ENCODE measurements at regions not wholly inside any gene's neighbourhood (a gene's known extent, or its start where the extent isn't known, plus 50 kb on each side); places are given as distances from the start of the nearest gene placed in this dataset.

DNA sequence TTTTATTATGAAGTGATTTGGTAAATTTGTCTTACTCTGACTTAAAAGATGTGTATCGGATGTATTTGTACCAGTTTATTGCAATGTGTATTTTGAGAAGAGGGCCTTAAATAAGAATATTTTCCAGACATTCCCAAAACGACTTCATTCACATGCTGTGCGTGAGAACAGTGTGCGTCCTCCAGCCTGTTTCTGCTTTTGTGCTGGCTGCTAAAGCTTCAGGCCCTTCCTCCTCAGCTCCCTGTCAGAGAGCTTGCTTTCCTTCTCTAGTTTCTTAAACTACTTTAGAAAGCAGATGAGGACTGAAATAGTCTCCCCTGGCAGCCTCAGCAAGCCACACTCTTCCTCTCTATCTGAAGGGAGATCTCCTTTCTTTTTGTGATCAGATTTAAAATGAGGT, 157.8 kb downstream of the SAMD5 start:
- Histone ChIP-seq H3K36me3 (ENCODE audit: control insufficient read depth, insufficient read depth, low read length) (no peaks in the 10 kb centered on the region), H3K9ac (ENCODE audit: low read depth, low read length) (no peak overlapping the region), H3K23ac (ENCODE audit: low read depth, low read length) (no peak overlapping the region), H3K79me1 (ENCODE audit: low read depth in 1 of 2, low read length in 2 of 2) (no peaks in the 10 kb centered on the region), H2AFZ (replicated peaks; ENCODE audit: low read length, poor library complexity) (no peak overlapping the region), H3K9me3 (ENCODE audit: control insufficient read depth, insufficient read depth, low read length) (no peaks in the 10 kb centered on the region; the same call in 1 of the 2 replicates), H3K18ac (ENCODE audit: low read depth, low read length) (no peak overlapping the region), H2BK120ac (ENCODE audit: low read depth, low read length) (no peak overlapping the region), H3K4me2 (ENCODE audit: low read depth, low read length) (no peak overlapping the region), H3K9me1 (ENCODE audit: insufficient read depth, low read length) (no peaks in the 10 kb centered on the region), H4K20me1 (ENCODE audit: insufficient read depth, low read length) (no peaks in the 10 kb centered on the region), H4K91ac (ENCODE audit: insufficient read depth, low read depth, low read length) (no peak overlapping the region), H3K27me3 (ENCODE audit: control insufficient read depth, insufficient read depth, low read length) (no peaks in the 10 kb centered on the region), H2BK20ac (ENCODE audit: low read depth, low read length) (no peak overlapping the region), H4K5ac (ENCODE audit: low read depth, low read length) (no peak overlapping the region), H3K4me3 (ENCODE audit: insufficient read depth, low read depth, low read length) (no peak overlapping the region), H2BK5ac (ENCODE audit: low read depth, low read length, poor library complexity, severe bottlenecking) (no peak overlapping the region), H3K4ac (ENCODE audit: low read depth, low read length) (no peak overlapping the region), H3K14ac (replicated peaks; ENCODE audit: low read depth, low read length) (no peak overlapping the region), H3K56ac (ENCODE audit: extremely low read depth, insufficient read depth, low read length) (no peak overlapping the region), H2AK9ac (replicated peaks; ENCODE audit: low read depth, low read length, poor library complexity) (no peak overlapping the region), H4K8ac (ENCODE audit: low read depth in 2 of 2, low read length in 2 of 2) (no peak overlapping the region), H2BK15ac (ENCODE audit: low read depth, low read length) (no peak overlapping the region), H2AK5ac (ENCODE audit: low read depth, low read length) (no peak overlapping the region), H3K4me1 (ENCODE audit: control insufficient read depth, insufficient read depth, low read length) (no peaks in the 10 kb centered on the region), H3K27ac (ENCODE audit: insufficient read depth, low read length) (no peak overlapping the region)
- intact Hi-C loops (cut with micrococcal nuclease) (no loop called here), in situ Hi-C loops (cut with MboI; ENCODE audit: low sequenced_read_pairs) (no loop called here), dilution Hi-C loops (cut with HindIII; ENCODE audit: low sequenced_read_pairs, unreplicated experiment) (no loop called here)
- BruUV-seq (replicated peaks): no TSS peak
- DNase-seq: no peak
- CTCF ChIA-PET: no interaction called here
- WGBS, 2 experiments (ENCODE audit: extremely low coverage in 2 of 2, insufficient read length in 1 of 2): no CpG with 5 or more reads among the region's 4 CpGs
- no peak for TF ChIP-seq SMC3 (IDR thresholded peaks at IDR 0.05; ENCODE audit: low read depth, low read length)
- TF ChIP-seq, protein P1, sequence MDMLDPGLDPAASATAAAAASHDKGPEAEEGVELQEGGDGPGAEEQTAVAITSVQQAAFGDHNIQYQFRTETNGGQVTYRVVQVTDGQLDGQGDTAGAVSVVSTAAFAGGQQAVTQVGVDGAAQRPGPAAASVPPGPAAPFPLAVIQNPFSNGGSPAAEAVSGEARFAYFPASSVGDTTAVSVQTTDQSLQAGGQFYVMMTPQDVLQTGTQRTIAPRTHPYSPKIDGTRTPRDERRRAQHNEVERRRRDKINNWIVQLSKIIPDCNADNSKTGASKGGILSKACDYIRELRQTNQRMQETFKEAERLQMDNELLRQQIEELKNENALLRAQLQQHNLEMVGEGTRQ (IDR thresholded peaks at IDR 0.05; ENCODE audit: low read depth, low read length): no peak
- no peak for TF ChIP-seq RFX5 (IDR thresholded peaks at IDR 0.05; ENCODE audit: low read depth, low read length)
- no peak for TF ChIP-seq RAD21 (IDR thresholded peaks at IDR 0.05; ENCODE audit: low read length)
- TF ChIP-seq FOS (IDR thresholded peaks at IDR 0.05; ENCODE audit: low read depth, low read length): no peak
- no peak for TF ChIP-seq MAFK (IDR thresholded peaks at IDR 0.05; ENCODE audit: low read depth, low read length)
- POLR2A ChIA-PET (ENCODE audit: unreplicated experiment): no interaction called here
- no peak for ATAC-seq (ENCODE audit: low read depth)

Data from IMR-90 (cell line).